ENCODE measurements at regions not wholly inside any gene's neighbourhood (a gene's known extent, or its start where the extent isn't known, plus 50 kb on each side); places are given as distances from the start of the nearest gene placed in this dataset.
A peak's percentile ranks its signal among the peaks of the same experiment; 100 is the strongest.

DNA sequence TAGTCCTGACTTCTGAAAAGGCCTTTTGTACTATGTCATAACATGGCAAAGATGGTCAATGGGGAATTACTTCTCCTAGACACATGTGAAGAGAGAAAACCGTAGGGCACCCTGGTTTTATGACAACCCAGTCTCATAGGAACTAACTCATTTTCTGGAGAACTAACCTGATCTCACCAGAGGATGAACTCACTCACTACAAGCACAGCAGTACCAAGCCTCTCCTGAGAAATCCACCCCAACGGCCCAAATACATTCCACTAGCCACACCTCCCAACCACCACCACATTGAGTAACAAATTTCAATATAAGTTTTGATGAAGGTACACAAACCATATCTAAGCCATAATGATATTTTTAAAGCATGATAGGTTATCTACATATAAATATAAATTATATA, 909.3 kb upstream of the CDH10 start:
- H3K9me3 Mint-ChIP-seq = peaks cover 13% of the 10 kb centered on the region
- no peak overlapping the region for H3K27ac Mint-ChIP-seq

DNA sequence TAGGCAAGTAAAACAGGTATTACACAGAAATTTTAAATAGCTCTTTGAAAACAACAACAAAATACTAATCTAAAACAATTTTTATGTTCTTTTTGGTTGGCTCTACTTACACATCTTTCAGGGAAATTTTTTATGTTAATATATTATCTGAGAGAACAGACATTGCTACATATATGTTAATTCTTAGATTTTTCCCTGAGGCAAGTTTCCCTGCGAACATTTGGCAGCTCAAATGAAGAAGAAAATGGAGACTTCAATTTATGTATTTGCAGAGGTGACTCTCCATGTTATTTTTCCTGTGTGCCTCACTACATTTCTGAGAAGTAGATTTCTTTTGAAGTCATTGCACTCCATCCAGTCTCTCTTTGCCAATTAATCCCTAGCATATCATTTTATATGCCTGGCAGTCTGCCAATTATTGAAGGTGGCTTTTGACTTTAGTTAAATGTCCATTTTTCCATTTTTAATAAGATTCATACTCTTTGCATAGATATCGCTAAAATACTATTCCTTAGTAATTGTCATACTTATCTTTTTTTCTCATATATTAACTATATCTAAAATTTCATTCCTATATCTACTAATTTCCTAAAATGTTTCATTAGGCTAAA, 908.2 kb upstream of the CDH10 start:
- Mint-ChIP-seq H3K9me3 (peaks cover 13% of the 10 kb centered on the region), H3K27me3 (ENCODE audit: insufficient read depth) (no peaks in the 10 kb centered on the region)
- no peak for DNase-seq

More for the DNA sequence above, 909.3 kb upstream of the CDH10 start:
- no peaks in the 10 kb centered on the region for H3K36me3 Mint-ChIP-seq (ENCODE audit: low read depth)
- no peak for DNase-seq
- TF ChIP-seq, protein P1, sequence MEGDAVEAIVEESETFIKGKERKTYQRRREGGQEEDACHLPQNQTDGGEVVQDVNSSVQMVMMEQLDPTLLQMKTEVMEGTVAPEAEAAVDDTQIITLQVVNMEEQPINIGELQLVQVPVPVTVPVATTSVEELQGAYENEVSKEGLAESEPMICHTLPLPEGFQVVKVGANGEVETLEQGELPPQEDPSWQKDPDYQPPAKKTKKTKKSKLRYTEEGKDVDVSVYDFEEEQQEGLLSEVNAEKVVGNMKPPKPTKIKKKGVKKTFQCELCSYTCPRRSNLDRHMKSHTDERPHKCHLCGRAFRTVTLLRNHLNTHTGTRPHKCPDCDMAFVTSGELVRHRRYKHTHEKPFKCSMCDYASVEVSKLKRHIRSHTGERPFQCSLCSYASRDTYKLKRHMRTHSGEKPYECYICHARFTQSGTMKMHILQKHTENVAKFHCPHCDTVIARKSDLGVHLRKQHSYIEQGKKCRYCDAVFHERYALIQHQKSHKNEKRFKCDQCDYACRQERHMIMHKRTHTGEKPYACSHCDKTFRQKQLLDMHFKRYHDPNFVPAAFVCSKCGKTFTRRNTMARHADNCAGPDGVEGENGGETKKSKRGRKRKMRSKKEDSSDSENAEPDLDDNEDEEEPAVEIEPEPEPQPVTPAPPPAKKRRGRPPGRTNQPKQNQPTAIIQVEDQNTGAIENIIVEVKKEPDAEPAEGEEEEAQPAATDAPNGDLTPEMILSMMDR (IDR thresholded peaks at IDR 0.05) = no peak
- H3K4me1 Mint-ChIP-seq (ENCODE audit: low read depth) = no peaks in the 10 kb centered on the region
- no peak overlapping the region for H3K4me3 Mint-ChIP-seq
- no peaks in the 10 kb centered on the region for H3K27me3 Mint-ChIP-seq (ENCODE audit: insufficient read depth)

GRCh38 chr5:25550793-25551192, 906.0 kb upstream of the CDH10 start:
- no peaks in the 10 kb centered on the region for H3K36me3 Mint-ChIP-seq (ENCODE audit: low read depth)
- H3K27me3 Mint-ChIP-seq (ENCODE audit: insufficient read depth) = no peaks in the 10 kb centered on the region
- H3K4me1 Mint-ChIP-seq (ENCODE audit: low read depth) = no peaks in the 10 kb centered on the region
- peaks cover 16% of the 10 kb centered on the region for H3K9me3 Mint-ChIP-seq
- H3K27ac Mint-ChIP-seq = no peak overlapping the region
- no peak for DNase-seq
- TF ChIP-seq, protein P1 (IDR thresholded peaks at IDR 0.05) = no peak
- H3K4me3 Mint-ChIP-seq = no peak overlapping the region

More for the DNA sequence above, 908.2 kb upstream of the CDH10 start:
- Mint-ChIP-seq H3K27ac (no peak overlapping the region), H3K4me3 (no peak overlapping the region), H3K4me1 (ENCODE audit: low read depth) (no peaks in the 10 kb centered on the region), H3K36me3 (ENCODE audit: low read depth) (no peaks in the 10 kb centered on the region)
- TF ChIP-seq, protein P1 (IDR thresholded peaks at IDR 0.05) = no peak

DNA sequence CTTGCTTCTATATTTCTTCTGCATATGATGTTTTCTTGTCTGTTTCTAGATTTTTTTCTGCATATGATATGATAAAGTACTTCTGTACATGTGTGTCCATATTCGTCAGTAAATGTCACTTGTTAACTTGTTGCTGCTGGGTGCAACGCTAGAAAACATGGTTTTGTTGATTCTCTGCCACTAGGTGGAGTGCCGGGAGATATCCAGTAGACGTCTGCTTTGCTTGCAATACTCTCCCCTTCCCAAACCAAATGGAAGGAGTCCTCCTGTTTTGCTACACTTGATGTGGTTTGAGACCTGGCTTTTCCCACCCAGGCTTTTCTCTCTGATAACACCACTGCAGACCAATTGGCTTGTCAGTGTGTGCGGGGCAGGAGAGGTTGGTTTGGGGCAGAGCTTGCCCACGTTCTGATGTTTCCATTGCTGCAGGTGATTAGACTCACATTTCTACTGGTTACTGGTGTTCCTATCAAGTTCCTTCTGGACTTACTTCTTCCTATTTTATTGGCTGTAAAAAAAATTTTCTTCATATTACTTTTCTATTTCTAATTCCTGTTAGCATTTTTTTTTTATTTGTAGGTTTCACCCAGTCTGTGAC, 900.0 kb upstream of the CDH10 start:
- H3K27me3 Mint-ChIP-seq (ENCODE audit: insufficient read depth) = no peaks in the 10 kb centered on the region
- no peak overlapping the region for H3K4me3 Mint-ChIP-seq
- no peaks in the 10 kb centered on the region for H3K4me1 Mint-ChIP-seq (ENCODE audit: low read depth)
- no peak for DNase-seq
- TF ChIP-seq, protein P1 (IDR thresholded peaks at IDR 0.05) = peak; percentile 59
- H3K36me3 Mint-ChIP-seq (ENCODE audit: low read depth) = no peaks in the 10 kb centered on the region
- no peak overlapping the region for H3K27ac Mint-ChIP-seq
- H3K9me3 Mint-ChIP-seq = peaks cover 4% of the 10 kb centered on the region

DNA sequence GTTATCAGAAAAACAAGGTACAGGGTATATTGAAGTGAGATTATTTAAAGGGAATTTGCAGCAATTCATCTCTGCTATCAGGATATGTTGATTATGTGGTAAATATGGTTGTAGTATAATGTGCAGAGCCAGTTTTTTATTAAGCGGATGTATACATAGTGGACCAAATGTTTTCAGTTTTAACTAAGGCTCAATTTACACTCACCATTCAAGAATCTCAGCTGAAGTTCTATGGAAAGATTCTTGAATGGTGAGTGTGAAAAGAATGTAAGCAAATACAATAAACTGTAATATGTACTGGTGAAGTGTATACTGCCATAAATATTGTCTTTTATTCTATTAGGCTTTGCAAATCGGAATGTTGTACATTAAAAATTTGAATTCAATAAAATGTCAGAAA, 895.9 kb upstream of the CDH10 start:
- peaks cover 4% of the 10 kb centered on the region for H3K9me3 Mint-ChIP-seq
- TF ChIP-seq, protein P1 (IDR thresholded peaks at IDR 0.05) = no peak
- H3K27me3 Mint-ChIP-seq (ENCODE audit: insufficient read depth) = no peaks in the 10 kb centered on the region
- no peak overlapping the region for H3K4me3 Mint-ChIP-seq
- H3K4me1 Mint-ChIP-seq (ENCODE audit: low read depth) = no peaks in the 10 kb centered on the region
- H3K27ac Mint-ChIP-seq = no peak overlapping the region
- no peaks in the 10 kb centered on the region for H3K36me3 Mint-ChIP-seq (ENCODE audit: low read depth)
- no peak for DNase-seq
